HepG2 (cell line): ENCODE measurements at regions not wholly inside any gene's neighbourhood (a gene's known extent, or its start where the extent isn't known, plus 50 kb on each side); places are given as distances from the start of the nearest gene placed in this dataset.

Experiments used
- ATAC-seq: fragments of 200-7000 bp; cut with Tn5 transposase; 3 replicates; pipeline ENCODE4 v1.9.1; 2020; ENCODE audit warnings: mild to moderate bottlenecking, moderate library complexity
- BruUV-seq: library from RNA; stranded (reverse); fragments of 400-500 nt; replicated peaks from 2 replicates; lab custom pipeline; 2021; lab: Mats Ljungman, UMichigan
- CTCF ChIA-PET: fragments of 300-600 bp; formaldehyde crosslinking; extraction: SDS; loops from one replicate; lab custom pipeline; 2021; ENCODE audit warnings: low total read pairs, inconsistent platforms, low intra/inter-chr PET ratio; lab: Yijun Ruan, JAX
- POLR2A ChIA-PET: fragments of 350-600 bp; sonication (Branson Sonifier 250); formaldehyde crosslinking; loops from one replicate; lab custom pipeline; 2020; ENCODE audit warnings: antibody characterized with exemption, inconsistent platforms; lab: Yijun Ruan, JAX
- DNase-seq: peaks from one replicate; pipeline ENCODE4 v3.0.0-alpha.2; 2015; ENCODE audit warnings: low spot score
- FAIRE-seq: peaks from 3 replicates; lab custom pipeline; 2011; peaks lifted over from hg19 to GRCh38; lab: Jason Lieb, UNC
- H2AFZ ChIP-seq: one replicate; pipeline ENCODE4 v1.6.1; 2011; ENCODE audit warnings: low read length, inconsistent platforms
- H3K27ac ChIP-seq: fragments of 300-600 bp; 3 replicates; pipeline ENCODE4 v1.8.0; 2011; ENCODE audit warnings: mixed run types, mild to moderate bottlenecking, mixed read lengths, low read length, inconsistent platforms; ENCODE audit not compliant: insufficient read depth; ENCODE audit errors: extremely low read length
- H3K27me3 ChIP-seq, 2 experiments: fragments of 200-600 bp in 1 of 2; 2 replicates in 1 of 2; 3 replicates in 1 of 2; pipeline versions ENCODE4 v1.6.0 to v1.8.0; 2011; ENCODE audit warnings: low read length in 2 of 2, mild to moderate bottlenecking in 2 of 2, moderate library complexity in 2 of 2, inconsistent platforms in 1 of 2; ENCODE audit not compliant: insufficient read depth in 2 of 2, control insufficient read depth in 1 of 2
- H3K36me3 ChIP-seq, 2 experiments: fragments of 200-600 bp in 1 of 2; replicated peaks in 1 of 2; 2 replicates in 1 of 2; 3 replicates in 1 of 2; pipeline versions ENCODE4 v1.5.1 to v1.8.0; 2011; ENCODE audit warnings: low read length in 2 of 2, inconsistent platforms in 1 of 2; ENCODE audit not compliant: insufficient read depth in 2 of 2, control insufficient read depth in 1 of 2
- H3K4me1 ChIP-seq: 2 replicates; pipeline ENCODE4 v1.5.1; 2012; ENCODE audit warnings: low read length, inconsistent platforms; ENCODE audit not compliant: insufficient read depth
- H3K4me2 ChIP-seq: 2 replicates; pipeline ENCODE4 v1.6.0; 2011; ENCODE audit warnings: low read depth, low read length, inconsistent platforms
- H3K4me3 ChIP-seq, 3 experiments: fragments of 200-600 bp in 1 of 3; sonication (generic), shearing (Covaris generic) in 1 of 3; replicated peaks in 1 of 3; 2 replicates each; pipeline ENCODE4 v1.5.1; 2011 to 2016; ENCODE audit warnings: low read length in 3 of 3, inconsistent platforms in 2 of 3, low read depth in 2 of 3, mild to moderate bottlenecking in 2 of 3, control low read depth in 1 of 3, mixed read lengths in 1 of 3; ENCODE audit not compliant: insufficient read depth in 1 of 3
- H3K79me2 ChIP-seq: one replicate; pipeline ENCODE4 v1.6.1; 2011; ENCODE audit warnings: low read length, inconsistent platforms; ENCODE audit not compliant: insufficient read depth
- H3K9ac ChIP-seq: 2 replicates; pipeline ENCODE4 v1.6.0; 2011; ENCODE audit warnings: mild to moderate bottlenecking, low read depth, low read length, inconsistent platforms; ENCODE audit not compliant: insufficient read depth
- H3K9me3 ChIP-seq: 2 replicates; pipeline ENCODE4 v1.5.1; 2012; ENCODE audit warnings: mild to moderate bottlenecking, low read length
- H4K20me1 ChIP-seq: 2 replicates; pipeline ENCODE4 v1.6.0; 2011; ENCODE audit warnings: inconsistent platforms, mild to moderate bottlenecking, low read length, moderate library complexity; ENCODE audit not compliant: insufficient read depth
- BCLAF1 ChIP-seq: fragments of 450-650 bp; IDR thresholded peaks from 2 replicates; pipeline ENCODE4 v1.6.1; 2017; ENCODE audit warnings: mild to moderate bottlenecking
- IRF9 ChIP-seq: sonication (generic); formaldehyde crosslinking; IDR thresholded peaks from 2 replicates; pipeline ENCODE4 v1.8.0; 2022; ENCODE audit warnings: missing genetic modification reagents, mild to moderate bottlenecking, borderline replicate concordance
- JUND ChIP-seq: sonication (generic); formaldehyde crosslinking; IDR thresholded peaks from 2 replicates; pipeline ENCODE4 v1.8.0; 2022; ENCODE audit warnings: mild to moderate bottlenecking, missing genetic modification reagents
- MYPOP ChIP-seq: sonication (generic); formaldehyde crosslinking; IDR thresholded peaks from 2 replicates; pipeline ENCODE4 v1.8.1; 2023; ENCODE audit warnings: mild to moderate bottlenecking, moderate library complexity, missing genetic modification reagents
- ZBTB7A ChIP-seq: sonication (generic); formaldehyde crosslinking; IDR thresholded peaks from 2 replicates; pipeline ENCODE4 v1.8.0; 2022; ENCODE audit warnings: mild to moderate bottlenecking, missing genetic modification reagents
- in situ Hi-C: cut with HindIII; loops from 2 replicates; pipeline ENCODE4 v1.10.0; 2017; ENCODE audit warnings: low pct_unique_long_range_greater_than_20kb; ENCODE audit not compliant: extremely low pct_ligation_motif_present
- intact Hi-C: fragments of 100-400 bp; cut with micrococcal nuclease; formaldehyde crosslinking; loops from one replicate; pipeline ENCODE4 v1.10.0; 2022; ENCODE audit not compliant: unreplicated experiment

GRCh38 chr14:71487449-71487848, 444.8 kb upstream of the RGS6 start:
- Histone ChIP-seq H3K4me2 (no peak overlapping the region), H3K27ac (no peak overlapping the region), H2AFZ (no peak overlapping the region), H3K4me1 (peaks cover 24% of the 10 kb centered on the region), H3K27me3 (no peaks in the 10 kb centered on the region), H3K36me3 (no peaks in the 10 kb centered on the region; a peak in 2 of 5 replicates), H3K9me3 (no peaks in the 10 kb centered on the region), H4K20me1 (no peaks in the 10 kb centered on the region), H3K4me3 (no peak overlapping the region), H3K79me2 (no peaks in the 10 kb centered on the region), H3K9ac (no peak overlapping the region)
- intact Hi-C loops: no loop called here
- in situ Hi-C loops: no loop called here
- CTCF ChIA-PET: no interaction called here
- no peak for DNase-seq
- FAIRE-seq: no peak
- no TSS peak for BruUV-seq
- no peak for ATAC-seq
- no peak for TF ChIP-seq IRF9 (CRISPR knock-in tag)
- no peak for TF ChIP-seq BCLAF1
- TF ChIP-seq ZBTB7A (CRISPR knock-in tag): no peak
- TF ChIP-seq JUND (CRISPR knock-in tag): no peak
- TF ChIP-seq MYPOP (CRISPR knock-in tag): no peak
- POLR2A ChIA-PET: no interaction called here
